H9 (cell line): ENCODE measurements at regions not wholly inside any gene's neighbourhood (a gene's known extent, or its start where the extent isn't known, plus 50 kb on each side); places are given as distances from the start of the nearest gene placed in this dataset.

Experiments
- DNase-seq: peaks from one replicate; pipeline ENCODE4 v3.0.0-alpha.2; 2017
- H2AFZ ChIP-seq: one replicate; pipeline ENCODE4 v1.6.1; 2013; ENCODE audit warnings: mild to moderate bottlenecking, low read length, control low read depth, moderate library complexity
- H2AK5ac ChIP-seq: 2 replicates; pipeline ENCODE4 v1.6.1; 2013; ENCODE audit warnings: low read length, control low read depth, mixed read lengths; ENCODE audit not compliant: insufficient read length
- H2BK120ac ChIP-seq: one replicate; pipeline ENCODE4 v1.6.1; 2013; ENCODE audit warnings: low read depth, mild to moderate bottlenecking, low read length, control low read depth, inconsistent platforms; ENCODE audit not compliant: poor library complexity, severe bottlenecking
- H2BK12ac ChIP-seq: 2 replicates; pipeline ENCODE4 v1.6.1; 2013; ENCODE audit warnings: low read length, control low read depth, mixed read lengths, low read depth; ENCODE audit not compliant: insufficient read length
- H2BK15ac ChIP-seq: 2 replicates; pipeline ENCODE4 v1.6.1; 2013; ENCODE audit warnings: low read depth, low read length, control low read depth
- H2BK20ac ChIP-seq: one replicate; pipeline ENCODE4 v1.6.1; 2013; ENCODE audit warnings: low read depth, mild to moderate bottlenecking, low read length, control low read depth, inconsistent platforms; ENCODE audit not compliant: poor library complexity, severe bottlenecking
- H2BK5ac ChIP-seq: 2 replicates; pipeline ENCODE4 v1.6.1; 2013; ENCODE audit warnings: low read length, control low read depth, mixed read lengths; ENCODE audit not compliant: insufficient read length
- H3K14ac ChIP-seq: 2 replicates; pipeline ENCODE4 v1.6.1; 2013; ENCODE audit warnings: low read length, control low read depth; ENCODE audit not compliant: insufficient read depth
- H3K18ac ChIP-seq: 2 replicates; pipeline ENCODE4 v1.6.1; 2013; ENCODE audit warnings: low read depth, mild to moderate bottlenecking, mixed read lengths, low read length, control low read depth; ENCODE audit not compliant: insufficient read length
- H3K23ac ChIP-seq: 2 replicates; pipeline ENCODE4 v1.6.1; 2013; ENCODE audit warnings: low read length, control low read depth, mixed read lengths, low read depth; ENCODE audit not compliant: insufficient read length
- H3K23me2 ChIP-seq: 2 replicates; pipeline ENCODE4 v1.6.1; 2013; ENCODE audit warnings: low read depth, mild to moderate bottlenecking, mixed read lengths, low read length, control low read depth; ENCODE audit not compliant: insufficient read length, poor library complexity, severe bottlenecking
- H3K27ac ChIP-seq: 2 replicates; pipeline ENCODE4 v1.5.1; 2013; ENCODE audit warnings: low read length, control low read depth, mixed read lengths, low read depth; ENCODE audit not compliant: insufficient read length
- H3K27me3 ChIP-seq: 2 replicates; pipeline ENCODE4 v1.6.1; 2013; ENCODE audit warnings: low read length, control low read depth, inconsistent platforms; ENCODE audit not compliant: insufficient read depth
- H3K4ac ChIP-seq: 2 replicates; pipeline ENCODE4 v1.6.1; 2013; ENCODE audit warnings: low read depth, mild to moderate bottlenecking, control low read depth, inconsistent platforms, low read length, moderate library complexity
- H3K4me1 ChIP-seq: 2 replicates; pipeline ENCODE4 v1.6.1; 2013; ENCODE audit warnings: low read length, control low read depth, inconsistent platforms; ENCODE audit not compliant: insufficient read depth
- H3K4me2 ChIP-seq: 2 replicates; pipeline ENCODE4 v1.6.1; 2013; ENCODE audit warnings: low read length, control low read depth, mixed read lengths; ENCODE audit not compliant: insufficient read length, insufficient read depth
- H3K56ac ChIP-seq: 2 replicates; pipeline ENCODE4 v1.6.1; 2013; ENCODE audit warnings: low read depth, mild to moderate bottlenecking, mixed read lengths, low read length, control low read depth; ENCODE audit not compliant: insufficient read length
- H3K79me1 ChIP-seq: 2 replicates; pipeline ENCODE4 v1.6.1; 2013; ENCODE audit warnings: low read depth, mild to moderate bottlenecking, moderate library complexity, low read length, control low read depth, inconsistent platforms; ENCODE audit not compliant: insufficient read depth, poor library complexity, severe bottlenecking
- H3K79me2 ChIP-seq: 2 replicates; pipeline ENCODE4 v1.6.1; 2013; ENCODE audit warnings: low read length, control low read depth, inconsistent platforms; ENCODE audit not compliant: insufficient read depth
- H3K9ac ChIP-seq: 2 replicates; pipeline ENCODE4 v1.6.1; 2013; ENCODE audit warnings: low read length, control low read depth, mixed read lengths; ENCODE audit not compliant: insufficient read length; ENCODE audit errors: extremely low read depth
- H3K9me3 ChIP-seq: one replicate; pipeline ENCODE4 v1.6.1; 2013; ENCODE audit warnings: low read depth, low read length, inconsistent platforms; ENCODE audit not compliant: control insufficient read depth
- H3T11ph ChIP-seq: one replicate; pipeline ENCODE4 v1.6.1; 2013; ENCODE audit warnings: mild to moderate bottlenecking, low read length, control low read depth, inconsistent platforms
- H4K20me1 ChIP-seq: one replicate; pipeline ENCODE4 v1.6.1; 2013; ENCODE audit not compliant: control insufficient read depth, insufficient read length, insufficient read depth
- H4K5ac ChIP-seq: 2 replicates; pipeline ENCODE4 v1.6.1; 2013; ENCODE audit warnings: low read depth, mild to moderate bottlenecking, mixed read lengths, low read length, control low read depth; ENCODE audit not compliant: insufficient read length
- H4K8ac ChIP-seq: replicated peaks from 2 replicates; pipeline ENCODE4 v1.6.1; 2013; ENCODE audit warnings: low read length, control low read depth, mixed read lengths, low read depth; ENCODE audit not compliant: insufficient read length
- H4K91ac ChIP-seq: 2 replicates; pipeline ENCODE4 v1.6.1; 2013; ENCODE audit warnings: low read depth, mild to moderate bottlenecking, moderate library complexity, mixed read lengths, low read length, control low read depth; ENCODE audit not compliant: insufficient read length
- H3K27ac Mint-ChIP-seq, 3 experiments: 2 replicates in 2 of 3; 3 replicates in 1 of 3; pipeline ENCODE4 v1.8.0; 2020 to 2021; ENCODE audit warnings: mixed read lengths in 3 of 3, mild to moderate bottlenecking in 1 of 3, moderate library complexity in 1 of 3
- H3K27me3 Mint-ChIP-seq: 2 replicates; pipeline ENCODE4 v1.8.0; 2021; ENCODE audit warnings: low read depth, mild to moderate bottlenecking, moderate library complexity, mixed read lengths
- H3K36me3 Mint-ChIP-seq, 3 experiments: 2 replicates in 2 of 3; 3 replicates in 1 of 3; pipeline ENCODE4 v1.8.0; 2020 to 2021; ENCODE audit warnings: low read depth in 3 of 3, mixed read lengths in 3 of 3; ENCODE audit not compliant: insufficient read depth in 1 of 3
- H3K4me1 Mint-ChIP-seq, 2 experiments: 2 replicates each; pipeline ENCODE4 v1.8.0; 2020; ENCODE audit warnings: mixed read lengths in 2 of 2
- H3K4me3 Mint-ChIP-seq, 2 experiments: 2 replicates in 1 of 2; 3 replicates in 1 of 2; pipeline ENCODE4 v1.8.0; 2020 to 2021; ENCODE audit warnings: mild to moderate bottlenecking in 2 of 2, mixed read lengths in 2 of 2, moderate library complexity in 1 of 2
- H3K9me3 Mint-ChIP-seq, 2 experiments: 2 replicates in 1 of 2; 3 replicates in 1 of 2; pipeline ENCODE4 v1.8.0; 2020; ENCODE audit warnings: mild to moderate bottlenecking in 2 of 2, mixed read lengths in 2 of 2, moderate library complexity in 1 of 2
- WGBS: extraction: QIAGEN DNeasy Blood & Tissue Kit; methylation state at CpG from one replicate; pipeline ENCODE4 v1.1.7; 2013; ENCODE audit warnings: missing lambda C conversion rate, low lambda C conversion rate, mixed read lengths; ENCODE audit not compliant: insufficient read length; ENCODE audit errors: extremely low coverage; 5-methylcytosine and 5-hydroxymethylcytosine counted together
- TF ChIP-seq, protein P1 (sequence below): fragments of 200-600 bp; sonication (generic); conservative IDR thresholded peaks from 3 replicates; pipeline ENCODE4 v1.8.0; 2021; ENCODE audit warnings: antibody characterized with exemption, mild to moderate bottlenecking

DNA sequence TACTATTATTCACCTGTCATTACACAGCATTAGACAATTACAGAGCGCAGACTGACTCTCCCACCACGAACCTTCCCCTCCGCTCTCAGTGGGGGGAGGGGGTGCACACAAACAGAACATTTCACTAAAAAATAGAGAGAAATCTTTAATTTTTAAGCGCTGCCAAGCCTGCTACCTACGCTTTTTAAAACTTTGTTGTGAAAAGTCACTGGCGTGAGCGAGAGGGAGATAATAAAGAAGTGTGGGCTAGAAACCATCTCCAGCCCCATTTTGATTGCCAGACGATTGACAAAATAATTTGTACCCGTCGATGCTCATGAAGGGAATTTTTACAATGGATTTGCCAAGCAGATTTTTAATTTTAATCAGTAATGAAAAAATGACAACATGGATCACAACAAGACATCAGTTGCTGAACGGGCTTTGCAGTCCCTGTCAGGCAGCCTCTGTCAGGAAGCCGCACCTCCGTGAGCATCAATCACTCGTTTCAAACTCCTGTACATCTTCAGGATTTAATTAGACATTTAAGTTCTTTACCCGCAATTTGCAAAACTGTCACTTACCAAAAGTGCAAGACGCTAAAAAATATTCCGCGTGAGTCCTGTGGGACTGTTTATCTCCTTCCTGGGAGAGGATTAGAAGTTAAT is 209.1 kb downstream of the BCL11B start:
- H4K8ac ChIP-seq = no peak overlapping the region
- H3K4ac ChIP-seq = no peak overlapping the region
- no peak overlapping the region for H4K91ac ChIP-seq
- no peaks in the 10 kb centered on the region for H3K79me2 ChIP-seq
- no peaks in the 10 kb centered on the region for H3K9me3 ChIP-seq
- Mint-ChIP-seq H3K36me3 (peaks cover 0 to 1% (median 0%) of the 10 kb centered on the region in 3 experiments; a peak in 2 of 7 replicates), H3K4me1 (no peaks in the 10 kb centered on the region; a peak in 1 of 4 replicates), H3K9me3 (no peaks in the 10 kb centered on the region), H3K27ac (no peak overlapping the region), H3K27me3 (no peaks in the 10 kb centered on the region; the same call in 1 of the 2 replicates), H3K4me3 (no peak overlapping the region)
- no peak overlapping the region for H3K56ac ChIP-seq
- H3K4me1 ChIP-seq = no peaks in the 10 kb centered on the region
- TF ChIP-seq, protein P1, sequence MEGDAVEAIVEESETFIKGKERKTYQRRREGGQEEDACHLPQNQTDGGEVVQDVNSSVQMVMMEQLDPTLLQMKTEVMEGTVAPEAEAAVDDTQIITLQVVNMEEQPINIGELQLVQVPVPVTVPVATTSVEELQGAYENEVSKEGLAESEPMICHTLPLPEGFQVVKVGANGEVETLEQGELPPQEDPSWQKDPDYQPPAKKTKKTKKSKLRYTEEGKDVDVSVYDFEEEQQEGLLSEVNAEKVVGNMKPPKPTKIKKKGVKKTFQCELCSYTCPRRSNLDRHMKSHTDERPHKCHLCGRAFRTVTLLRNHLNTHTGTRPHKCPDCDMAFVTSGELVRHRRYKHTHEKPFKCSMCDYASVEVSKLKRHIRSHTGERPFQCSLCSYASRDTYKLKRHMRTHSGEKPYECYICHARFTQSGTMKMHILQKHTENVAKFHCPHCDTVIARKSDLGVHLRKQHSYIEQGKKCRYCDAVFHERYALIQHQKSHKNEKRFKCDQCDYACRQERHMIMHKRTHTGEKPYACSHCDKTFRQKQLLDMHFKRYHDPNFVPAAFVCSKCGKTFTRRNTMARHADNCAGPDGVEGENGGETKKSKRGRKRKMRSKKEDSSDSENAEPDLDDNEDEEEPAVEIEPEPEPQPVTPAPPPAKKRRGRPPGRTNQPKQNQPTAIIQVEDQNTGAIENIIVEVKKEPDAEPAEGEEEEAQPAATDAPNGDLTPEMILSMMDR = no peak
- H2BK20ac ChIP-seq = no peak overlapping the region
- no peak for DNase-seq
- H4K5ac ChIP-seq = no peak overlapping the region
- no peak overlapping the region for H3K18ac ChIP-seq
- H4K20me1 ChIP-seq = no peaks in the 10 kb centered on the region
- H3K23ac ChIP-seq = no peak overlapping the region
- no peak overlapping the region for H2BK15ac ChIP-seq
- H2BK12ac ChIP-seq = no peak overlapping the region
- no peak overlapping the region for H3K27ac ChIP-seq
- H3K23me2 ChIP-seq = no peaks in the 10 kb centered on the region
- H2AFZ ChIP-seq = no peak overlapping the region
- H2AK5ac ChIP-seq = no peak overlapping the region
- no peaks in the 10 kb centered on the region for H3K27me3 ChIP-seq
- H2BK5ac ChIP-seq = no peak overlapping the region
- no CpG with 5 or more reads among the region's 18 CpGs for WGBS
- no peaks in the 10 kb centered on the region for H3K79me1 ChIP-seq
- no peak overlapping the region for H2BK120ac ChIP-seq
- no peak overlapping the region for H3T11ph ChIP-seq
- no peak overlapping the region for H3K14ac ChIP-seq
- H3K9ac ChIP-seq = no peak overlapping the region
- H3K4me2 ChIP-seq = no peak overlapping the region
